K562 (cell line): ENCODE measurements at regions not wholly inside any gene's neighbourhood (a gene's known extent, or its start where the extent isn't known, plus 50 kb on each side); places are given as distances from the start of the nearest gene placed in this dataset.

Source experiments
- ATAC-seq: fragments of 200-7000 bp; cut with Tn5 transposase; 3 replicates; pipeline ENCODE4 v1.9.1; 2020; ENCODE audit warnings: moderate library complexity
- BruUV-seq: library from RNA; stranded (reverse); fragments of 400-500 nt; replicated peaks from 2 replicates; lab custom pipeline; 2021; lab: Mats Ljungman, UMichigan
- CTCF ChIA-PET: fragments of 300-600 bp; formaldehyde crosslinking; extraction: SDS; loops from one replicate; lab custom pipeline; 2021; ENCODE audit warnings: low intra/inter-chr PET ratio; lab: Yijun Ruan, JAX
- POLR2A ChIA-PET: fragments of 300-600, 350-650 bp; sonication (Branson Sonifier 250); formaldehyde crosslinking; extraction: SDS; loops from one replicate; lab custom pipeline; 2021; ENCODE audit warnings: antibody characterized with exemption, inconsistent platforms; lab: Yijun Ruan, JAX
- DNase-seq, 4 experiments: peaks; one replicate each; pipeline versions ENCODE4 v3.0.0 to v3.0.0-alpha.2; 2011 to 2018; ENCODE audit warnings: low spot score in 3 of 4, mixed read lengths in 3 of 4; ENCODE audit errors: extremely low read depth in 1 of 4
- FAIRE-seq: peaks from 2 replicates; lab custom pipeline; 2011; peaks lifted over from hg19 to GRCh38; lab: Jason Lieb, UNC
- H2AFZ ChIP-seq: 2 replicates; pipeline ENCODE4 v1.6.0; 2011; ENCODE audit warnings: low read depth, low read length, control low read depth, inconsistent platforms
- H3K27ac ChIP-seq: fragments of 200-600 bp; 3 replicates; pipeline ENCODE4 v1.8.0; 2011; ENCODE audit warnings: low read depth, mild to moderate bottlenecking, control low read depth, inconsistent platforms, low read length, moderate library complexity, mixed read lengths; ENCODE audit errors: extremely low read depth
- H3K27me3 ChIP-seq, 2 experiments: fragments of 300-600 bp in 1 of 2; 2 replicates in 1 of 2; 3 replicates in 1 of 2; pipeline versions ENCODE4 v1.6.0 to v1.8.0; 2011; ENCODE audit warnings: inconsistent platforms in 2 of 2, low read length in 2 of 2, mild to moderate bottlenecking in 1 of 2, mixed read lengths in 1 of 2, moderate library complexity in 1 of 2; ENCODE audit not compliant: control insufficient read depth in 2 of 2, insufficient read depth in 2 of 2
- H3K36me3 ChIP-seq: fragments of 300-600 bp; 3 replicates; pipeline ENCODE4 v1.8.0; 2011; ENCODE audit warnings: mild to moderate bottlenecking, low read length, inconsistent platforms; ENCODE audit not compliant: control insufficient read depth, insufficient read depth
- H3K4me1 ChIP-seq, 2 experiments: fragments of 200-600 bp in 1 of 2; replicated peaks in 1 of 2; 2 replicates in 1 of 2; 3 replicates in 1 of 2; pipeline versions ENCODE4 v1.5.1 to v1.8.0; 2011; ENCODE audit warnings: inconsistent platforms in 2 of 2, low read length in 2 of 2, mild to moderate bottlenecking in 1 of 2, mixed read lengths in 1 of 2, moderate library complexity in 1 of 2; ENCODE audit not compliant: control insufficient read depth in 2 of 2, insufficient read depth in 2 of 2
- H3K4me2 ChIP-seq: 2 replicates; pipeline ENCODE4 v1.6.1; 2011; ENCODE audit warnings: low read length, control low read depth, inconsistent platforms, mixed read lengths; ENCODE audit not compliant: insufficient read depth
- H3K4me3 ChIP-seq: fragments of 200-600 bp; sonication (generic), shearing (Covaris generic); 2 replicates; pipeline ENCODE4 v1.5.1; 2016; ENCODE audit warnings: control low read depth, inconsistent platforms
- H3K79me2 ChIP-seq: fragments of 200-600 bp; 3 replicates; pipeline ENCODE4 v1.8.0; 2011; ENCODE audit warnings: low read length, inconsistent platforms; ENCODE audit not compliant: control insufficient read depth, insufficient read depth
- H3K9ac ChIP-seq, 2 experiments: 2 replicates each; pipeline versions ENCODE4 v1.6.0 to v1.6.1; 2011; ENCODE audit warnings: low read depth in 2 of 2, low read length in 2 of 2, control low read depth in 1 of 2, inconsistent platforms in 1 of 2, mild to moderate bottlenecking in 1 of 2, mixed read lengths in 1 of 2; ENCODE audit not compliant: insufficient read depth in 1 of 2
- H3K9me1 ChIP-seq: one replicate; pipeline ENCODE4 v1.6.0; 2011; ENCODE audit warnings: inconsistent platforms, mild to moderate bottlenecking, low read length, moderate library complexity; ENCODE audit not compliant: control insufficient read depth, insufficient read depth
- H3K9me3 ChIP-seq: replicated peaks from 2 replicates; pipeline ENCODE4 v1.5.1; 2011; ENCODE audit warnings: low read depth, low read length, inconsistent platforms; ENCODE audit not compliant: control insufficient read depth, insufficient read depth
- H4K20me1 ChIP-seq: replicated peaks from 2 replicates; pipeline ENCODE4 v1.6.1; 2011; ENCODE audit warnings: low read length, inconsistent platforms, mixed read lengths; ENCODE audit not compliant: control insufficient read depth, insufficient read depth
- FOSL1 ChIP-seq: fragments of 200-800 bp; sonication (Bioruptor generic); conservative IDR thresholded peaks from 2 replicates; pipeline ENCODE4 v1.6.1; 2016; ENCODE audit warnings: missing genetic modification characterization, missing compliant biosample characterization
- JUND ChIP-seq, 2 experiments: IDR thresholded peaks; 2 replicates in 1 of 2; 3 replicates in 1 of 2; pipeline ENCODE4 v1.6.1; 2011; ENCODE audit warnings: borderline replicate concordance in 2 of 2, low read depth in 2 of 2, low read length in 2 of 2, improper control_type of control experiment in 1 of 2, missing biosample characterization in 1 of 2, missing genetic modification characterization in 1 of 2, missing genetic modification reagents in 1 of 2
- WGBS: fragments of 100-300 bp; shearing (Covaris generic); methylation state at CpG from one replicate; pipeline ENCODE4 v1.1.6; 2016; ENCODE audit warnings: low coverage, mixed read lengths; ENCODE audit not compliant: insufficient coverage; ENCODE audit errors: missing lambda C conversion rate; 5-methylcytosine and 5-hydroxymethylcytosine counted together
- in situ Hi-C: fragments of 300-500 bp; cut with MboI; formaldehyde crosslinking; loops from 4 replicates; pipeline ENCODE4 v1.15.0; 2018; ENCODE audit warnings: inconsistent platforms, mixed read lengths
- intact Hi-C: fragments of 100-400 bp; cut with micrococcal nuclease; formaldehyde crosslinking; loops from 2 replicates; pipeline ENCODE4 v1.14.2; 2022
- TF ChIP-seq, protein P1 (sequence below), 2 experiments: fragments of 450-650 bp in 1 of 2; sonication (generic) in 1 of 2; formaldehyde crosslinking in 1 of 2; IDR thresholded peaks in 1 of 2; conservative IDR thresholded peaks in 1 of 2; 2 replicates each; pipeline versions ENCODE4 v1.6.1 to v1.8.1; 2016 to 2023; ENCODE audit warnings: mild to moderate bottlenecking in 2 of 2, moderate library complexity in 2 of 2, inconsistent platforms in 1 of 2, missing genetic modification reagents in 1 of 2
- TF ChIP-seq, protein P2 (sequence below): fragments of 450-650 bp; IDR thresholded peaks from 2 replicates; pipeline ENCODE4 v1.6.1; 2017; ENCODE audit warnings: antibody characterized with exemption, mild to moderate bottlenecking

DNA sequence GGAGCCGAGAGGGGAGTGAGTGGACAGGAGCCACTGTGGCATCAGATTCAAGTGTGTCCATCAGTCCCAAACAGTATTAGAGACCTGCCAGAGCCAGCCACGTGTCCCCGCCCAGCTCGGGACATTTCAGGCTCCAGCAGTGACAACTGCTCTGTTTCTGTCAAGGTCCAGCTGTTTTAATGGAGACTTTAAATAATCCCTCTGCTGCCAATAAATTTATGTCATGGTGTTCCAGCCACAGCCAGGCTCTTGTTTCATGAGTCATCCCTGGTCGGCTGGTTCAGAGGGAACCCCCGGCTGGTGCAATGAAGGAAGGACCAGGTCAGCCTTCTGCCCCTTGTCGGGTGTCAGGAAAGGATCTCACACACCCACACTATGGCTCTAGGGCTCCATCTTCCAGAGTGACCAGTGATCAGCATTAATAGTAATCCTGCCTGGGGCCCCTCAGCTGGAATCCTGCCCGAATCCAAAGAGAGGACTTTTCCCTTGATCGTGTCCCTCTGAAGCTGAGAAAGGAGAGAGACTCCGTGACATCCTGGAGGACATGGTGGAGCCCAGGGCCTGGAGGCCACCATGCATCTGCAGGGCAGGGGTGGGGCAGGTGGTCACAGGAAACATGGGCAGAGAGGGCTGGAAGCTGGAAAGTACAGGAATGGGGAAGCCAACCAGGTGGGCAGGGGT lies 197.3 kb downstream of the MATN1 start:
- in situ Hi-C loops (no loop called here), intact Hi-C loops (no loop called here)
- TF ChIP-seq, protein P1, sequence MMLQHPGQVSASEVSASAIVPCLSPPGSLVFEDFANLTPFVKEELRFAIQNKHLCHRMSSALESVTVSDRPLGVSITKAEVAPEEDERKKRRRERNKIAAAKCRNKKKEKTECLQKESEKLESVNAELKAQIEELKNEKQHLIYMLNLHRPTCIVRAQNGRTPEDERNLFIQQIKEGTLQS (IDR thresholded peaks at IDR 0.05) = peak; percentile 67
- TF ChIP-seq, protein P1 (CRISPR knock-in tag; conservative IDR thresholded peaks at IDR 0.05) = no peak
- TF ChIP-seq FOSL1 (tag) (0 out of 2 replicates have a peak, but pooled peaks have one; percentile 17), JUND (IDR thresholded peaks at IDR 0.05; ENCODE audit: borderline replicate concordance, low read depth, low read length) (0 out of 2 replicates have a peak, but pooled peaks have one; percentile 20), JUND (tag; IDR thresholded peaks at IDR 0.05; ENCODE audit: borderline replicate concordance, low read depth, low read length) (no peak)
- TF ChIP-seq, protein P2, sequence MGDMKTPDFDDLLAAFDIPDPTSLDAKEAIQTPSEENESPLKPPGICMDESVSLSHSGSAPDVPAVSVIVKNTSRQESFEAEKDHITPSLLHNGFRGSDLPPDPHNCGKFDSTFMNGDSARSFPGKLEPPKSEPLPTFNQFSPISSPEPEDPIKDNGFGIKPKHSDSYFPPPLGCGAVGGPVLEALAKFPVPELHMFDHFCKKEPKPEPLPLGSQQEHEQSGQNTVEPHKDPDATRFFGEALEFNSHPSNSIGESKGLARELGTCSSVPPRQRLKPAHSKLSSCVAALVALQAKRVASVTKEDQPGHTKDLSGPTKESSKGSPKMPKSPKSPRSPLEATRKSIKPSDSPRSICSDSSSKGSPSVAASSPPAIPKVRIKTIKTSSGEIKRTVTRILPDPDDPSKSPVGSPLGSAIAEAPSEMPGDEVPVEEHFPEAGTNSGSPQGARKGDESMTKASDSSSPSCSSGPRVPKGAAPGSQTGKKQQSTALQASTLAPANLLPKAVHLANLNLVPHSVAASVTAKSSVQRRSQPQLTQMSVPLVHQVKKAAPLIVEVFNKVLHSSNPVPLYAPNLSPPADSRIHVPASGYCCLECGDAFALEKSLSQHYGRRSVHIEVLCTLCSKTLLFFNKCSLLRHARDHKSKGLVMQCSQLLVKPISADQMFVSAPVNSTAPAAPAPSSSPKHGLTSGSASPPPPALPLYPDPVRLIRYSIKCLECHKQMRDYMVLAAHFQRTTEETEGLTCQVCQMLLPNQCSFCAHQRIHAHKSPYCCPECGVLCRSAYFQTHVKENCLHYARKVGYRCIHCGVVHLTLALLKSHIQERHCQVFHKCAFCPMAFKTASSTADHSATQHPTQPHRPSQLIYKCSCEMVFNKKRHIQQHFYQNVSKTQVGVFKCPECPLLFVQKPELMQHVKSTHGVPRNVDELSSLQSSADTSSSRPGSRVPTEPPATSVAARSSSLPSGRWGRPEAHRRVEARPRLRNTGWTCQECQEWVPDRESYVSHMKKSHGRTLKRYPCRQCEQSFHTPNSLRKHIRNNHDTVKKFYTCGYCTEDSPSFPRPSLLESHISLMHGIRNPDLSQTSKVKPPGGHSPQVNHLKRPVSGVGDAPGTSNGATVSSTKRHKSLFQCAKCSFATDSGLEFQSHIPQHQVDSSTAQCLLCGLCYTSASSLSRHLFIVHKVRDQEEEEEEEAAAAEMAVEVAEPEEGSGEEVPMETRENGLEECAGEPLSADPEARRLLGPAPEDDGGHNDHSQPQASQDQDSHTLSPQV = no peak
- peaks cover 0 to 6% of the 10 kb centered on the region in 2 experiments; a peak in 2 of 5 replicates for H3K4me1 ChIP-seq
- no peak for FAIRE-seq
- H3K4me3 ChIP-seq = no peak overlapping the region
- H3K9me3 ChIP-seq = no peaks in the 10 kb centered on the region
- H3K36me3 ChIP-seq = no peaks in the 10 kb centered on the region
- peak overlapping the region in 1 of 2 experiments; percentile 80; a peak in 2 of 4 replicates for H3K9ac ChIP-seq
- peaks cover 0 to 31% of the 10 kb centered on the region in 2 experiments; a peak in 2 of 5 replicates for H3K27me3 ChIP-seq
- H2AFZ ChIP-seq = no peak overlapping the region
- no peak for DNase-seq
- H3K4me2 ChIP-seq = no peak overlapping the region
- ChIA-PET POLR2A (interaction anchor here (0.6 to 2.1 kb wide), 4 partner anchors 12 to 171 kb away, joined by 3 to 8 read pairs (median 3); no protein-coding TSS in a partner anchor), CTCF (no interaction called here)
- no TSS peak for BruUV-seq
- WGBS = 15% methylated on average over 10 of the region's 10 CpGs
- no peak overlapping the region for H3K27ac ChIP-seq
- peak; percentile 57 for ATAC-seq
- peaks cover 4% of the 10 kb centered on the region; the same call in 1 of the 2 replicates for H4K20me1 ChIP-seq
- no peaks in the 10 kb centered on the region for H3K9me1 ChIP-seq
- H3K79me2 ChIP-seq = no peaks in the 10 kb centered on the region
